ENCODE measurements at regions not wholly inside any gene's neighbourhood (a gene's known extent, or its start where the extent isn't known, plus 50 kb on each side); places are given as distances from the start of the nearest gene placed in this dataset.

DNA sequence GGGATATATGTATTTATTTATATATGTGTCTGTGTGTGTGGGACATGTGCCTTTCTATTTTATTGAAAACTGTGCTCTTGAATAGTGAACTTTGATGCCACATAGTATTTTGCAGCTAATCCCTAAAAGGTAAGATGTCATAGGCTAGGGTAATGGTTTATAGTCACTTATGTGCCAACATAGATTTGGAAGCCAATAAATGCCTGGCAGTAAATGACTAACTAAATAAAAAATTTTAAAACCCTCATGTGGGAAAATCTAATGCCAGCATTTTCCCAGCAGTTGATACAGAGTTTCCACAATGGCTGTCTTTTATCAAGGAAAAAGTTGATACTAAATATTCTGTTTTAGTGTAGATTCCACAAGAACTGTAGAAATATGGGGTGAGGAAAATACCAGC is 101.5 kb upstream of the IMMP2L start:
- Histone ChIP-seq H4K20me1 (ENCODE audit: insufficient read depth, low read length) (no peaks in the 10 kb centered on the region), H2BK20ac (ENCODE audit: low read depth, low read length) (no peak overlapping the region), H3K4ac (ENCODE audit: low read depth, low read length) (no peak overlapping the region), H3K79me1 (ENCODE audit: low read depth in 1 of 2, low read length in 2 of 2) (no peaks in the 10 kb centered on the region), H3K23ac (ENCODE audit: low read depth, low read length) (no peak overlapping the region), H3K18ac (ENCODE audit: low read depth, low read length) (no peak overlapping the region), H3K9ac (ENCODE audit: low read depth, low read length) (no peak overlapping the region), H3K27me3 (ENCODE audit: control insufficient read depth, insufficient read depth, low read length) (no peaks in the 10 kb centered on the region), H3K4me1 (ENCODE audit: control insufficient read depth, insufficient read depth, low read length) (no peaks in the 10 kb centered on the region), H2BK15ac (ENCODE audit: low read depth, low read length) (no peak overlapping the region), H3K4me3 (ENCODE audit: insufficient read depth, low read depth, low read length) (no peak overlapping the region), H3K14ac (replicated peaks; ENCODE audit: low read depth, low read length) (no peak overlapping the region), H4K8ac (ENCODE audit: low read depth in 2 of 2, low read length in 2 of 2) (no peak overlapping the region), H2BK120ac (ENCODE audit: low read depth, low read length) (no peak overlapping the region), H2AFZ (replicated peaks; ENCODE audit: low read length, poor library complexity) (no peak overlapping the region), H4K91ac (ENCODE audit: insufficient read depth, low read depth, low read length) (no peak overlapping the region), H3K9me3 (ENCODE audit: control insufficient read depth, insufficient read depth, low read length) (no peaks in the 10 kb centered on the region), H4K5ac (ENCODE audit: low read depth, low read length) (no peak overlapping the region), H3K27ac (ENCODE audit: insufficient read depth, low read length) (no peak overlapping the region), H2AK9ac (replicated peaks; ENCODE audit: low read depth, low read length, poor library complexity) (no peak overlapping the region), H2AK5ac (ENCODE audit: low read depth, low read length) (no peak overlapping the region), H2BK5ac (ENCODE audit: low read depth, low read length, poor library complexity, severe bottlenecking) (no peak overlapping the region), H3K4me2 (ENCODE audit: low read depth, low read length) (no peak overlapping the region), H3K9me1 (ENCODE audit: insufficient read depth, low read length) (no peaks in the 10 kb centered on the region), H3K56ac (ENCODE audit: extremely low read depth, insufficient read depth, low read length) (no peak overlapping the region), H3K36me3 (ENCODE audit: control insufficient read depth, insufficient read depth, low read length) (no peaks in the 10 kb centered on the region)
- no peak for ATAC-seq (ENCODE audit: low read depth)
- in situ Hi-C loops (cut with MboI; ENCODE audit: low sequenced_read_pairs) = no loop called here
- TF ChIP-seq MXI1 (IDR thresholded peaks at IDR 0.05; ENCODE audit: borderline replicate concordance, low read depth, low read length) (no peak), RFX5 (IDR thresholded peaks at IDR 0.05; ENCODE audit: low read depth, low read length) (no peak)
- TF ChIP-seq, protein P1, sequence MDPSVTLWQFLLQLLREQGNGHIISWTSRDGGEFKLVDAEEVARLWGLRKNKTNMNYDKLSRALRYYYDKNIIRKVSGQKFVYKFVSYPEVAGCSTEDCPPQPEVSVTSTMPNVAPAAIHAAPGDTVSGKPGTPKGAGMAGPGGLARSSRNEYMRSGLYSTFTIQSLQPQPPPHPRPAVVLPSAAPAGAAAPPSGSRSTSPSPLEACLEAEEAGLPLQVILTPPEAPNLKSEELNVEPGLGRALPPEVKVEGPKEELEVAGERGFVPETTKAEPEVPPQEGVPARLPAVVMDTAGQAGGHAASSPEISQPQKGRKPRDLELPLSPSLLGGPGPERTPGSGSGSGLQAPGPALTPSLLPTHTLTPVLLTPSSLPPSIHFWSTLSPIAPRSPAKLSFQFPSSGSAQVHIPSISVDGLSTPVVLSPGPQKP (IDR thresholded peaks at IDR 0.05; ENCODE audit: borderline replicate concordance, low read depth, low read length) = no peak
- no peak for DNase-seq
- BruUV-seq (replicated peaks) = no TSS peak
- ChIA-PET POLR2A (ENCODE audit: unreplicated experiment) (no interaction called here), CTCF (no interaction called here)
- dilution Hi-C loops (cut with HindIII; ENCODE audit: low sequenced_read_pairs, unreplicated experiment) = no loop called here
- intact Hi-C loops (cut with micrococcal nuclease) = no loop called here

Data from IMR-90 (cell line).